ENCODE measurements at regions not wholly inside any gene's neighbourhood (a gene's known extent, or its start where the extent isn't known, plus 50 kb on each side); places are given as distances from the start of the nearest gene placed in this dataset.

- DNase-seq (ENCODE audit: low read depth) = no peak
- no peak for TF ChIP-seq CTCF (IDR thresholded peaks at IDR 0.05; ENCODE audit: control insufficient read depth, insufficient read depth, low read depth, low read length, missing control alignments)
- no peak overlapping the region for H3K4me3 ChIP-seq (ENCODE audit: control insufficient read depth, low read depth, low read length)
These were observed 458.1 kb downstream of the TBL1XR1 start for GRCh38 chr3:176739159-176739558.

- H3K4me3 ChIP-seq (ENCODE audit: control insufficient read depth, low read depth, low read length) = no peak overlapping the region
- no peak for DNase-seq (ENCODE audit: low read depth)
- TF ChIP-seq CTCF (IDR thresholded peaks at IDR 0.05; ENCODE audit: control insufficient read depth, insufficient read depth, low read depth, low read length, missing control alignments) = no peak
These were observed 459.7 kb downstream of the TBL1XR1 start for GRCh38 chr3:176737480-176738110.

GRCh38 chr3:176734146-176734545 lies 463.1 kb downstream of the TBL1XR1 start:
- DNase-seq (ENCODE audit: low read depth) = no peak
- H3K4me3 ChIP-seq (ENCODE audit: control insufficient read depth, low read depth, low read length) = no peak overlapping the region
- no peak for TF ChIP-seq CTCF (IDR thresholded peaks at IDR 0.05; ENCODE audit: control insufficient read depth, insufficient read depth, low read depth, low read length, missing control alignments)

- no peak overlapping the region for H3K4me3 ChIP-seq (ENCODE audit: control insufficient read depth, low read depth, low read length)
- no peak for TF ChIP-seq CTCF (IDR thresholded peaks at IDR 0.05; ENCODE audit: control insufficient read depth, insufficient read depth, low read depth, low read length, missing control alignments)
- no peak for DNase-seq (ENCODE audit: low read depth)
These were observed 472.9 kb downstream of the TBL1XR1 start for GRCh38 chr3:176724394-176724759.

GRCh38 chr3:176723758-176724393 lies 473.4 kb downstream of the TBL1XR1 start:
- DNase-seq (ENCODE audit: low read depth) = no peak
- TF ChIP-seq CTCF (IDR thresholded peaks at IDR 0.05; ENCODE audit: control insufficient read depth, insufficient read depth, low read depth, low read length, missing control alignments) = no peak
- no peak overlapping the region for H3K4me3 ChIP-seq (ENCODE audit: control insufficient read depth, low read depth, low read length)

- H3K4me3 ChIP-seq (ENCODE audit: control insufficient read depth, low read depth, low read length) = no peak overlapping the region
- TF ChIP-seq CTCF (IDR thresholded peaks at IDR 0.05; ENCODE audit: control insufficient read depth, insufficient read depth, low read depth, low read length, missing control alignments) = no peak
- DNase-seq (ENCODE audit: low read depth) = no peak
These were observed 483.2 kb downstream of the TBL1XR1 start for GRCh38 chr3:176714034-176714433.

All from AG09309 (cell line).